HL-60/S4 (cell line): ENCODE measurements at regions not wholly inside any gene's neighbourhood (a gene's known extent, or its start where the extent isn't known, plus 50 kb on each side); places are given as distances from the start of the nearest gene placed in this dataset.

ENCODE experiments used
- in situ Hi-C: fragments of 300-500 bp; cut with MboI; formaldehyde crosslinking; loops from 2 replicates; pipeline ENCODE4 v1.14.3; 2022; ENCODE audit warnings: low sequenced_read_pairs

GRCh38 chr20:39588148-39588757 lies 626.1 kb downstream of the DHX35 start:
- in situ Hi-C loops: no loop called here

- in situ Hi-C loops: no loop called here
Measured at GRCh38 chr20:39581034-39581433, 618.9 kb downstream of the DHX35 start.

GRCh38 chr20:39576771-39577170 lies 614.6 kb downstream of the DHX35 start:
- in situ Hi-C loops: no loop called here

GRCh38 chr20:39574061-39574460 lies 611.9 kb downstream of the DHX35 start:
- in situ Hi-C loops: no loop called here

GRCh38 chr20:39571171-39571570 lies 609.0 kb downstream of the DHX35 start:
- in situ Hi-C loops: no loop called here

- in situ Hi-C loops: no loop called here
Measured at GRCh38 chr20:39568109-39568508, 606.0 kb downstream of the DHX35 start.

- in situ Hi-C loops: no loop called here
Measured at GRCh38 chr20:39563349-39563748, 601.2 kb downstream of the DHX35 start.

- in situ Hi-C loops: no loop called here
Measured at GRCh38 chr20:39554341-39554740, 592.2 kb downstream of the DHX35 start.

- in situ Hi-C loops: no loop called here
Measured at GRCh38 chr20:39553120-39553519, 591.0 kb downstream of the DHX35 start.

GRCh38 chr20:39549733-39550132 lies 587.6 kb downstream of the DHX35 start:
- in situ Hi-C loops: no loop called here

- in situ Hi-C loops: no loop called here
Measured at GRCh38 chr20:39547546-39548408, 585.6 kb downstream of the DHX35 start.

- in situ Hi-C loops: no loop called here
Measured at GRCh38 chr20:39541136-39541803, 579.1 kb downstream of the DHX35 start.

GRCh38 chr20:39538317-39538716 lies 576.2 kb downstream of the DHX35 start:
- in situ Hi-C loops: no loop called here

- in situ Hi-C loops: no loop called here
Measured at GRCh38 chr20:39535301-39535700, 573.2 kb downstream of the DHX35 start.

GRCh38 chr20:39534846-39535245 lies 572.7 kb downstream of the DHX35 start:
- in situ Hi-C loops: no loop called here

GRCh38 chr20:39533858-39534257 lies 571.7 kb downstream of the DHX35 start:
- in situ Hi-C loops: no loop called here

GRCh38 chr20:39532205-39532604 lies 570.1 kb downstream of the DHX35 start:
- in situ Hi-C loops: no loop called here

GRCh38 chr20:39528436-39528835 lies 566.3 kb downstream of the DHX35 start:
- in situ Hi-C loops: no loop called here

GRCh38 chr20:39524371-39524911 lies 562.3 kb downstream of the DHX35 start:
- in situ Hi-C loops: no loop called here

- in situ Hi-C loops: no loop called here
Measured at GRCh38 chr20:39523405-39523804, 561.3 kb downstream of the DHX35 start.

GRCh38 chr20:39518654-39519053 lies 556.5 kb downstream of the DHX35 start:
- in situ Hi-C loops: no loop called here

GRCh38 chr20:39516964-39517363 lies 554.8 kb downstream of the DHX35 start:
- in situ Hi-C loops: no loop called here
